ENCODE measurements at regions not wholly inside any gene's neighbourhood (a gene's known extent, or its start where the extent isn't known, plus 50 kb on each side); places are given as distances from the start of the nearest gene placed in this dataset.
"Not testable (repeated sequence)": the region's sequence is repeated elsewhere in the genome, so short reads cannot be mapped to it uniquely, and the experiment has no call there.

- DNase-seq (ENCODE audit: low read depth): no peak
These were observed 1161.4 kb downstream of the OTOL1 start for GRCh38 chr3:162658003-162658402.

GRCh38 chr3:162665684-162666391 lies 1169.2 kb downstream of the OTOL1 start:
- no peak for DNase-seq (ENCODE audit: low read depth)

GRCh38 chr3:162666835-162667234 lies 1170.2 kb downstream of the OTOL1 start:
- no peak for DNase-seq (ENCODE audit: low read depth)

GRCh38 chr3:162670181-162670580 lies 1173.6 kb downstream of the OTOL1 start:
- no peak for DNase-seq (ENCODE audit: low read depth)

GRCh38 chr3:162677475-162677874 lies 1180.9 kb downstream of the OTOL1 start:
- DNase-seq (ENCODE audit: low read depth): no peak

DNA sequence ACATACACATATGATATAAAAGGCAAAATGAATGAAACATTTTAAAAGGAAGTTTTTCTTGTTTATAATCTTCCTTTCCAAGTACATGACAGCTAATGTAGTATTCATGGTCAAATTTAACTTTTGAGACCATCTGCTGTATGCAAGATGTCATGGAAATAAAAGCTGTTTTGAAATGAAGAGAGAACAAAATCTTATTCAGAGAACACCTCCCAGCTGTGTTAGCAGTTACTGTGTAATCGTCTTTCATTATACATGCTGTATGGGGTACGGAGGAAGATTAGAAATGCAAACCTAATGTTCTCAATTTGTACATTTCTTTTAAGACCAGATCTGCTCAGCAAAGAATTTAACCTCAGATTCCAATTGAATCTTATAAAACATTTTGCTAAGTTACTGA lies 1182.3 kb downstream of the OTOL1 start:
- no peak for DNase-seq (ENCODE audit: low read depth)

DNA sequence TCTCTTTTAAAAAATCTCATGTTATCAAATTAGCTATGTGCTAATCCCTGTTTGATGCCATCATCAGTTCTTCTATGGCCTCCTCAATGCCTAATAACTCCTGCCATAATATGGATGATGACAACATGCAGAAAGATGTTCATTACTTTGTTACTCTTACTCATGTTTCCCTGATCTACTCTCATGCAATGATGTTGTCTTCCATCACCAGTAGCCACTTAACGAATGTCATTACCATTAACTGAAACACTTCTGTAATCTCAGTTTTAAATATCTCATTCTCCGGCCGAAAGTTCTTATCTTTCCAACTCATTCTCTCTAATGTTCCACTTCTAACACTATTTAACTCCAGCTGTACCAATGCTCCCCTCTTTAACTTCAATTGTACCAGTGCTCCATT lies 1187.7 kb downstream of the OTOL1 start:
- DNase-seq (ENCODE audit: low read depth): no peak

GRCh38 chr3:162699291-162699690 lies 1202.7 kb downstream of the OTOL1 start:
- no peak for DNase-seq (ENCODE audit: low read depth)

GRCh38 chr3:162701211-162701610 lies 1204.6 kb downstream of the OTOL1 start:
- no peak for DNase-seq (ENCODE audit: low read depth)

DNA sequence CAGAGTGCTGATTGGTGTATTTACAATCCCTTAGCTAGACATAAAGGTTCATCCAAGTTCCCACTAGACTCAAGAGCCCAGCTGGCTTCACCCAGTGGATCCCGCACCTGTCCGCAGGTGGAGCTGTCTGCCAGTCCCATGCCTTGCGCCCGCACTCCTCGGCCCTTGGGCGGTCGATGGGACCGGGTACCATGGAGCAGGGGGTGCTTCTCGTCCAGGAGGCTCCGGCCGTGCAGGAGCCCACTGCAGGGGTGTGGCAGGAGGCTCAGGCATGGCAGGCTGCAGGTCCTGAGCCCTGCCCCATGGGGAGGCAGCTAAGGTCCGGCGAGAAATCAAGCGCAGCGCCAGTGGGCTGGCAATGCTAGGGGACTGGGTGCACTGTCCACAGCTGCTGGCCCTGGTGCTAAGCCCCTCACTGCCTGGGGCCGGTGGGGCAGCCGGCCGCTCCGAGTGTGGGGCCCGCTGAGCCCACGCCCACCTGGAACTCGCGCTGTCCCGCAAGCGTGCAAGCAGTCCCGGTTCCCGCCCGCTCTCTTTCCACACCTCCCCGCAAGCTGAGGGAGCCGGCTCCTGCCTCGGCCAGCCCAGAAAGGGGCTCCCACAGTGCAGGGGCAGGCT lies 1206.3 kb downstream of the OTOL1 start:
- no peak for DNase-seq (ENCODE audit: low read depth)

GRCh38 chr3:162704238-162704637 lies 1207.6 kb downstream of the OTOL1 start:
- no peak for DNase-seq (ENCODE audit: low read depth)

GRCh38 chr3:162704799-162705385 lies 1208.3 kb downstream of the OTOL1 start:
- DNase-seq (ENCODE audit: low read depth): no peak

DNA sequence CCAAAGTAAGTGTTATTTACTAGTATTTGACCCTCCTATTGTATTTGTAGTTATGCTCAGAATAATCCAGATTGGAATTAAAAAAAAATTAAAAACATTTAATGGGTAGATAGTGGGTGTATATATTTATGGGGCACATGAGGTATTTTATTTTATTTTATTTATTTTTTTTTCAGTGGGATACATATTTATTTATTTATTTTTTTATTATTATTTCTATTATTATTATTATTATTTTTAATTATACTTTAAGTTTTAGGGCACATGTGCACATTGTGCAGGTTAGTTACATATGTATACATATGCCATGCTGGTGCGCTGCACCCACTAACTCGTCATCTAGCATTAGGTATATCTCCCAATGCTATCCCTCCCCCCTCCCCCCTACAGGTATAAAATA lies 1211.8 kb downstream of the OTOL1 start:
- not testable (repeated sequence) for DNase-seq (ENCODE audit: low read depth)

DNA sequence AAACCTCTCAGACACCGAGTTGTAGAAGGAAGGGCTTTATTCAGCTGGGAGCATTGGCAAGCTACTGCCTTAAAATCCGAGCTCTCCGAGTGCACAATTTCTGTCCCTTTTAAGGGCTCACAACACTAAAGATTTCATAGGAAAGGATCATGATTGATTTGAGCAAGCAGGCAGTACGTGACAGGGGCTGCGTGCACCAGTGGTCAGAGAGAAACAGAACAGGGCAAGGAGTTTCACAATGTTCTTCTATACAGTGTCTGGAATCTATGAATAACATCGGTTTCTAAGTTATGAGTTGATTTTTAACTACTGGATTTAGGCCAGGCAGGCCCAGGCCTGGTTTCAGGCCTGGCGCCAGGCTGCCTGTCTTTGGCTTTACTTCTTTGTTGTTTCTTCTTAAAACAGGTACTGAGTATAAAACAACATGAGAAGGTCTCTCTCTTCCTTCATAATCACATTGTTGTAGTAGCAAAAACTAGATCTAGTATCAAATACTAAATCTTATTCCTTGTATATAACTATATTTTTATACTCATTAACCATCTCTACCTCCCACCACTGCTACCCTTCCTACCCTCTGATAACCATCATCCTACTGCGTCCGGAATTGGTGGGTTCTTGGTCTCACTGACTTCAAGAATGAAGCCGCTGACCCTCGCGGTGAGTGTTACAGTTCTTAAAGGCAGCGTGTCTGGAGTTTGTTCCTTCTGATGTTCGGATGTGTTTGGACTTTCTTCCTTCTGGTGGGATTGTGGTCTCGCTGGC lies 1212.5 kb downstream of the OTOL1 start:
- not testable (repeated sequence) for DNase-seq (ENCODE audit: low read depth)

DNA sequence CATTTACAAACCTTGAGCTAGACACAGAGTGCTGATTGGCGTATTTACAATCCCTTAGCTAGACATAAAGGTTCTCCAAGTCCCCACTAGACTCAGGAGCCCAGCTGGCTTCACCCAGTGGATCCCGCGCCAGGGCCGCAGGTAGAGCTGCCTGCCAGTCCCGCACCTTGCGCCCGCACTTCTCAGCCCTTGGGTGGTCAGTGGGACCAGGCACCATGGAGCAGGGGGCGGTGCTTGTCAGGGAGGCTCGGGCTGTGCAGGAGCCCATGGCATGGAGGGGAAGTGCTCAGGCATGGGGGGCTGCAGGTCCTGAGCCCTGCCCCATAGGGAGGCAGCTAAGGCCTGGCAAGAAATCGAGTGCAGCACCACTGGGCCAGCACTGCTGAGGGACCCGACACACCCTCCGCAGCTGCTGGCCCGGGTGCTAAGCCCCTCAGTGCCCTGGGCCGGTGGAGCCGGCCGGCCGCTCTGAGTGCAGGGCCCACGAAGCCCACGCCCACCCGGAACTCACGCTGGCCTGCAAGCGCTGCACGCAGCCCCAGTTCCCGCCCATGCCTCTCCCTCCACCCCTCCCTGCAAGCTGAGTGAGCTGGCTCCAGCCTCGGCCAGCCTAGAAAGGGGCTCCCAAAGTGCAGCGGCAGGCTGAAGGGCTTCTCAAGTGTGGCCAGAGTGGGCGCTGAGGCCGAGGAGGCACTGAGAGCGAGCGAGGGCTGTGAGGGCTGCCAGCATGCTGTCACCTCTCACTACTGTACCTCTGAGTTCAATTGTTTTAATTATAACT lies 1213.9 kb downstream of the OTOL1 start:
- DNase-seq (ENCODE audit: low read depth): no peak

DNA sequence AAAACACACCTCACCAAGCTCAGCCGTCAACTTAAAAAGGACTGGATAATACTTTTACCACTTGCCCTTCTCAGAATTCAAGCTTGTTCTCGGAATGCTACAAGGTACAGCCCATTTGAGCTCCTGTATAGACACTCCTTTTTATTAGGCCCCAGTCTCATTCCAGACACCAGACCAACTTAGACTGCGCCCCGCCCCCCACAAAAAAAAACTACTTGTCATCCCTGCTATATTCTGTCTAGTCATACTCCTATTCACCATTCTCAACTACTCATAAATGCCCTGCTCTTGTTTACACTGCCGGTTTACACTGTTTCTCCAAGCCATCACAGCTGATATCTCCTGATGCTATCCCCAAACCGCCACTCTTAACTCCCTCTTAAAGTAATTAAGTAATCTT lies 1220.5 kb downstream of the OTOL1 start:
- DNase-seq (ENCODE audit: low read depth): not testable (repeated sequence)

GRCh38 chr3:162718697-162719096 lies 1222.1 kb downstream of the OTOL1 start:
- DNase-seq (ENCODE audit: low read depth): no peak

- peak; percentile 76 for DNase-seq (ENCODE audit: low read depth)
These were observed 1223.2 kb downstream of the OTOL1 start for GRCh38 chr3:162719684-162720341.

GRCh38 chr3:162721736-162722135 lies 1225.1 kb downstream of the OTOL1 start:
- DNase-seq (ENCODE audit: low read depth): no peak

GRCh38 chr3:162722337-162722736 lies 1225.7 kb downstream of the OTOL1 start:
- no peak for DNase-seq (ENCODE audit: low read depth)

DNA sequence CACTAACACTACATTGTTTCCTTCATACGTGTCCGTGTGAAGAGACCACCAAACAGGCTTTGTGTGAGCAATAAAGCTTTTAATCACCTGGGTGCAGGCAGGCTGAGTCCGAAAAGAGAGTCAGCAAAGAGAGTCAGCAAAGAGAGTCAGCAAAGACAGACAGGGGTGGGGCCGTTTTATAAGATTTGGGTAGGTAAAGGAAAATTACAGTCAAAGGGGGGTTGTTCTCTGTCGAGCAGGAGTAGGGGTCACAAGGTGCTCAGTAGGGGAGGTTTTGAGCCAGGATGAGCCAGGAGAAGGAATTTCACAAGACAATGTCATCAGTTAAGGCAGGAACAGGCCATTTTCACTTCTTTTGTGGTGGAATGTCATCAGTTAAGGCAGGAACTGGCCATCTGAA lies 1226.2 kb downstream of the OTOL1 start:
- not testable (repeated sequence) for DNase-seq (ENCODE audit: low read depth)

Measured in GM04504 (cell line).